ENCODE measurements at regions not wholly inside any gene's neighbourhood (a gene's known extent, or its start where the extent isn't known, plus 50 kb on each side); places are given as distances from the start of the nearest gene placed in this dataset.
A peak's percentile ranks its signal among the peaks of the same experiment; 100 is the strongest.

DNA sequence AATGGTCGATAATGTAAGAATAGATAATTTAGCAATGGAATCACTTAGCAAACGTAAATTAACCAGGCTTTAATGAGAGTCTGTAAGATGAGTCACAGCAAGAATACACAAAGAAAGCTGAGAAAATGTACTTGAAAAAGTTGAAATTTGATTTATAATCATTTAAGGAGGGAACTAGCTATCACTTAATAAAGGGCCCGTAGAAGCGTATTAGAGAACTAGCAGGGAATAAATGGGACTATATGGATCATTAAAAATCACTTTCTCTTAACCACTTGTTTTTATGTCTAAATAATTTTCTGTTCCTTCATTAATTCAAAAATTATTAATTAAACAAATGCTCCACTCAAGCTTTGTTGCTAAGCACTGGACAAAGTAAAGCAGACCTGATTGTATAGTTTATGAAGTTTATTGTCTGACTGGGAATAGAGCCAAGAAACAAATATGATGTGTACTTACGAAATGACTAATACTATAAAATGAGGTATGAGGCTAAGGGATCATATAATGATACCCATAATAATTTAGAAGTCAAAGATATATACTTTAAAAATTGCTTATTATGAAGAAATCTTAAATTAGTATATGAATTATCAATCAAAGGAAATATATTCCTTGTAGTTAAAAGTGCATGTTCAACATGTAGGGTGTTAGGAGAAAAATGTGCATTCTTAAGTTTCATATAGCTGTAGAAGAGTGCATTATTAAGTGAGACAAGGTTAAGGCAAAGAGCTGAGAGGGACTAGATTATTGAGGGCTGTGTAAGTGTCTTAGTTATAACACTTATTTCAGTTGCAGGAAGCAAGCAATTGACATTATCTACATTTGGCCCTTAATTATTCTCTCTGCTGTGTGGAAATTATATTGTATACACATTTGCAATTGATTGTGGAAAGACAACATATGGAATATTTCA is 196.8 kb downstream of the PRDM9 start:
- TF ChIP-seq, protein P1, sequence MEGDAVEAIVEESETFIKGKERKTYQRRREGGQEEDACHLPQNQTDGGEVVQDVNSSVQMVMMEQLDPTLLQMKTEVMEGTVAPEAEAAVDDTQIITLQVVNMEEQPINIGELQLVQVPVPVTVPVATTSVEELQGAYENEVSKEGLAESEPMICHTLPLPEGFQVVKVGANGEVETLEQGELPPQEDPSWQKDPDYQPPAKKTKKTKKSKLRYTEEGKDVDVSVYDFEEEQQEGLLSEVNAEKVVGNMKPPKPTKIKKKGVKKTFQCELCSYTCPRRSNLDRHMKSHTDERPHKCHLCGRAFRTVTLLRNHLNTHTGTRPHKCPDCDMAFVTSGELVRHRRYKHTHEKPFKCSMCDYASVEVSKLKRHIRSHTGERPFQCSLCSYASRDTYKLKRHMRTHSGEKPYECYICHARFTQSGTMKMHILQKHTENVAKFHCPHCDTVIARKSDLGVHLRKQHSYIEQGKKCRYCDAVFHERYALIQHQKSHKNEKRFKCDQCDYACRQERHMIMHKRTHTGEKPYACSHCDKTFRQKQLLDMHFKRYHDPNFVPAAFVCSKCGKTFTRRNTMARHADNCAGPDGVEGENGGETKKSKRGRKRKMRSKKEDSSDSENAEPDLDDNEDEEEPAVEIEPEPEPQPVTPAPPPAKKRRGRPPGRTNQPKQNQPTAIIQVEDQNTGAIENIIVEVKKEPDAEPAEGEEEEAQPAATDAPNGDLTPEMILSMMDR (conservative IDR thresholded peaks at IDR 0.05; ENCODE audit: control insufficient read depth, insufficient read depth, low read depth, low read length): no peak
- peak; percentile 11 for DNase-seq (ENCODE audit: low read depth)
- no peak overlapping the region for H3K4me3 ChIP-seq (ENCODE audit: control insufficient read depth, low read depth, low read length)

- no peak for DNase-seq (ENCODE audit: low read depth)
- H3K4me3 ChIP-seq (ENCODE audit: control insufficient read depth, low read depth, low read length): no peak overlapping the region
Measured at GRCh38 chr5:23717486-23717885, 210.1 kb downstream of the PRDM9 start.

GRCh38 chr5:23718564-23718963 is 211.2 kb downstream of the PRDM9 start:
- no peak overlapping the region for H3K4me3 ChIP-seq (ENCODE audit: control insufficient read depth, low read depth, low read length)
- TF ChIP-seq, protein P1 (conservative IDR thresholded peaks at IDR 0.05; ENCODE audit: control insufficient read depth, insufficient read depth, low read depth, low read length): no peak
- DNase-seq (ENCODE audit: low read depth): no peak

More at GRCh38 chr5:23717486-23717885, 210.1 kb downstream of the PRDM9 start:
- TF ChIP-seq, protein P1 (conservative IDR thresholded peaks at IDR 0.05; ENCODE audit: control insufficient read depth, insufficient read depth, low read depth, low read length): no peak

GRCh38 chr5:23721336-23721735 is 213.9 kb downstream of the PRDM9 start:
- DNase-seq (ENCODE audit: low read depth): no peak
- TF ChIP-seq, protein P1 (conservative IDR thresholded peaks at IDR 0.05; ENCODE audit: control insufficient read depth, insufficient read depth, low read depth, low read length): no peak
- H3K4me3 ChIP-seq (ENCODE audit: control insufficient read depth, low read depth, low read length): no peak overlapping the region

DNA sequence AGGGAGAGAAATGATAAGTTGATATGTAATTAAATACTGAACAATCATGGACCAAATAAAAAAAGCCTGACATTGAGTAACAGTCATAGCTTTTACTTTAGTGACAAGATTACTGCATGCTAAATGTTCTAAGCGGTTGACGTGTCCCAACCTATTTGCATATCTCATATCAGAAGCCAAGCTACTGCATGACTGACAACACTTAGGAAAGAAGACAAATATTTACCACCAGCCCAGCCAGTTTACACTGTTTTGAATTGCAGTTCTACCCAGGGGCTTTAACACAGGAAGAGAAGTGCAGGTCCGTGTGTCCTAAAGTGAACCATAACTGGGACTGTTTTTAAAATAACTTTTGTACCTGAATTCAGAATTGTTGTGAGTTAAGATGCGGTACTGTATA is 219.9 kb downstream of the PRDM9 start:
- no peak for DNase-seq (ENCODE audit: low read depth)
- TF ChIP-seq, protein P1 (conservative IDR thresholded peaks at IDR 0.05; ENCODE audit: control insufficient read depth, insufficient read depth, low read depth, low read length): no peak
- no peak overlapping the region for H3K4me3 ChIP-seq (ENCODE audit: control insufficient read depth, low read depth, low read length)

GRCh38 chr5:23730023-23730422 is 222.6 kb downstream of the PRDM9 start:
- TF ChIP-seq, protein P1 (conservative IDR thresholded peaks at IDR 0.05; ENCODE audit: control insufficient read depth, insufficient read depth, low read depth, low read length): no peak
- no peak overlapping the region for H3K4me3 ChIP-seq (ENCODE audit: control insufficient read depth, low read depth, low read length)
- no peak for DNase-seq (ENCODE audit: low read depth)
